HCT116 (cell line): ENCODE measurements at regions not wholly inside any gene's neighbourhood (a gene's known extent, or its start where the extent isn't known, plus 50 kb on each side); places are given as distances from the start of the nearest gene placed in this dataset.
"Not testable (repeated sequence)": the region's sequence is repeated elsewhere in the genome, so short reads cannot be mapped to it uniquely, and the experiment has no call there.

ENCODE experiments used
- ATAC-seq: fragments of 200-7000 bp; cut with Tn5 transposase; 2 replicates; pipeline ENCODE4 v1.9.1; 2020; ENCODE audit warnings: mild to moderate bottlenecking, moderate library complexity
- BruUV-seq: library from RNA; stranded (reverse); fragments of 400-500 nt; replicated peaks from 2 replicates; lab custom pipeline; 2021; lab: Mats Ljungman, UMichigan
- CTCF ChIA-PET: fragments of 300-600 bp; sonication (Branson Sonifier 250); formaldehyde crosslinking; loops from one replicate; lab custom pipeline; 2021; ENCODE audit warnings: antibody characterized with exemption; lab: Charles Lee
- POLR2A ChIA-PET: fragments of 300-600, 350-600 bp; sonication (Branson Sonifier 250); formaldehyde crosslinking; loops from one replicate; lab custom pipeline; 2021; ENCODE audit warnings: antibody characterized with exemption; lab: Charles Lee
- RAD21 ChIA-PET, 2 experiments: fragments of 300-600 bp; sonication (Branson Sonifier 250); formaldehyde crosslinking; loops; one replicate each; lab custom pipeline; 2023; ENCODE audit warnings: low total read pairs in 2 of 2; ENCODE audit not compliant: uncharacterized antibody in 2 of 2, unreplicated experiment in 2 of 2, low non-redundant PET in 1 of 2; lab: Charles Lee
- DNase-seq: peaks from one replicate; pipeline ENCODE4 v3.0.0-alpha.2; 2010; ENCODE audit warnings: low read depth, low spot score
- H2AFZ ChIP-seq: fragments of 200-600 bp; shearing (Covaris generic), sonication (generic); 2 replicates; pipeline ENCODE4 v1.6.1; 2017; ENCODE audit warnings: low read depth, mixed run types, mixed read lengths, antibody characterized with exemption, low read length; ENCODE audit not compliant: poor library complexity, severe bottlenecking
- H3K27ac ChIP-seq: 2 replicates; pipeline ENCODE4 v1.5.1; 2012; ENCODE audit warnings: low read depth, low read length
- H3K27me3 ChIP-seq: fragments of 200-600 bp; sonication (generic); 2 replicates; pipeline ENCODE4 v1.6.1; 2016; ENCODE audit warnings: mixed run types, low read length, mixed read lengths; ENCODE audit not compliant: insufficient read depth
- H3K36me3 ChIP-seq, 2 experiments: fragments of 200-500 bp in 1 of 2; fragments of 200-600 bp in 1 of 2; sonication (Bioruptor generic) in 1 of 2; sonication (generic) in 1 of 2; 2 replicates each; pipeline versions ENCODE4 v1.5.1 to v1.6.1; 2014 to 2016; ENCODE audit warnings: low read length in 2 of 2, inconsistent platforms in 1 of 2, mixed read lengths in 1 of 2, mixed run types in 1 of 2; ENCODE audit not compliant: insufficient read depth in 2 of 2, control insufficient read depth in 1 of 2
- H3K4me1 ChIP-seq, 2 experiments: fragments of 200-600 bp in 1 of 2; sonication (generic) in 1 of 2; 2 replicates each; pipeline versions ENCODE4 v1.5.1 to v1.6.1; 2012 to 2017; ENCODE audit warnings: low read length in 2 of 2, inconsistent platforms in 1 of 2, mild to moderate bottlenecking in 1 of 2, mixed read lengths in 1 of 2, mixed run types in 1 of 2, moderate library complexity in 1 of 2; ENCODE audit not compliant: insufficient read depth in 2 of 2, control insufficient read depth in 1 of 2
- H3K4me2 ChIP-seq: fragments of 200-600 bp; sonication (generic); 2 replicates; pipeline ENCODE4 v1.6.1; 2017; ENCODE audit warnings: mixed run types, low read length, mixed read lengths
- H3K4me3 ChIP-seq, 2 experiments: fragments of 200-600 bp in 1 of 2; sonication (generic) in 1 of 2; replicated peaks in 1 of 2; 2 replicates each; pipeline ENCODE4 v1.5.1; 2011 to 2016; ENCODE audit warnings: low read length in 2 of 2, control low read depth in 1 of 2, low read depth in 1 of 2, mild to moderate bottlenecking in 1 of 2, mixed read lengths in 1 of 2, mixed run types in 1 of 2
- H3K79me2 ChIP-seq: fragments of 200-600 bp; sonication (generic); 2 replicates; pipeline ENCODE4 v1.6.1; 2017; ENCODE audit warnings: mild to moderate bottlenecking, mixed run types, low read length, moderate library complexity, mixed read lengths; ENCODE audit not compliant: insufficient read depth
- H3K9ac ChIP-seq: fragments of 200-600 bp; sonication (generic); 2 replicates; pipeline ENCODE4 v1.6.1; 2016; ENCODE audit warnings: low read length, mixed read lengths
- H3K9me2 ChIP-seq: fragments of 200-600 bp; sonication (generic), shearing (Covaris generic); 2 replicates; pipeline ENCODE4 v1.6.1; 2017; ENCODE audit warnings: mixed run types, mild to moderate bottlenecking, moderate library complexity; ENCODE audit not compliant: insufficient read depth
- H3K9me3 ChIP-seq, 2 experiments: fragments of 200-500 bp in 1 of 2; fragments of 200-600 bp in 1 of 2; sonication (Bioruptor generic) in 1 of 2; sonication (generic) in 1 of 2; 2 replicates each; pipeline ENCODE4 v1.6.1; 2014 to 2017; ENCODE audit warnings: low read length in 2 of 2, mixed read lengths in 2 of 2, inconsistent platforms in 1 of 2, low read depth in 1 of 2, mild to moderate bottlenecking in 1 of 2, mixed run types in 1 of 2, moderate library complexity in 1 of 2; ENCODE audit not compliant: control insufficient read depth in 1 of 2, insufficient read depth in 1 of 2
- H4K20me1 ChIP-seq: fragments of 200-600 bp; sonication (generic), shearing (Covaris generic); 2 replicates; pipeline ENCODE4 v1.6.1; 2017; ENCODE audit warnings: mixed run types, mild to moderate bottlenecking, moderate library complexity; ENCODE audit not compliant: insufficient read depth
- CEBPB ChIP-seq: IDR thresholded peaks from 2 replicates; pipeline ENCODE4 v1.6.1; 2012; ENCODE audit warnings: low read depth
- CTCF ChIP-seq, 3 experiments: fragments of 200-600 bp in 1 of 3; sonication (generic) in 1 of 3; IDR thresholded peaks in 2 of 3; conservative IDR thresholded peaks in 1 of 3; 2 replicates each; pipeline ENCODE4 v1.5.1; 2012 to 2017; ENCODE audit warnings: low read depth in 2 of 3, low read length in 2 of 3, antibody characterized with exemption in 1 of 3, borderline replicate concordance in 1 of 3, control low read depth in 1 of 3, mild to moderate bottlenecking in 1 of 3, mixed read lengths in 1 of 3, mixed run types in 1 of 3, moderate library complexity in 1 of 3; ENCODE audit not compliant: insufficient read depth in 1 of 3
- EGR1 ChIP-seq: IDR thresholded peaks from 2 replicates; pipeline ENCODE4 v1.6.1; 2012; ENCODE audit warnings: low read depth
- ELF1 ChIP-seq: IDR thresholded peaks from 2 replicates; pipeline ENCODE4 v1.6.1; 2012; ENCODE audit warnings: low read depth, borderline replicate concordance
- FOSL1 ChIP-seq: IDR thresholded peaks from 2 replicates; pipeline ENCODE4 v1.6.1; 2012; ENCODE audit warnings: low read depth
- JUND ChIP-seq: IDR thresholded peaks from 2 replicates; pipeline ENCODE4 v1.6.1; 2012
- POLR2AphosphoS5 ChIP-seq: IDR thresholded peaks from 2 replicates; pipeline ENCODE4 v1.6.1; 2011; ENCODE audit warnings: mild to moderate bottlenecking, low read depth, low read length, moderate library complexity
- RAD21 ChIP-seq: IDR thresholded peaks from 2 replicates; pipeline ENCODE4 v1.6.1; 2012; ENCODE audit warnings: low read depth, mild to moderate bottlenecking
- REST ChIP-seq: IDR thresholded peaks from 2 replicates; pipeline ENCODE4 v1.6.1; 2012; ENCODE audit warnings: low read depth
- YY1 ChIP-seq: IDR thresholded peaks from 2 replicates; pipeline ENCODE4 v1.6.1; 2011; ENCODE audit warnings: low read length, low read depth, moderate library complexity, mild to moderate bottlenecking; ENCODE audit not compliant: insufficient replicate concordance; ENCODE audit errors: extremely low read depth
- intact Hi-C: fragments of 100-400 bp; cut with micrococcal nuclease; formaldehyde crosslinking; loops from 2 replicates; pipeline ENCODE4 v1.10.0; 2022

- Histone ChIP-seq H3K4me1 (no peaks in the 10 kb centered on the region), H3K27ac (no peak overlapping the region), H2AFZ (no peak overlapping the region), H3K79me2 (no peaks in the 10 kb centered on the region), H3K4me3 (peak overlapping the region; percentile 37 to 39; a peak in 3 of 4 replicates), H3K27me3 (no peaks in the 10 kb centered on the region), H4K20me1 (no peaks in the 10 kb centered on the region), H3K36me3 (no peaks in the 10 kb centered on the region), H3K4me2 (no peak overlapping the region), H3K9me3 (no peaks in the 10 kb centered on the region; a peak in 2 of 4 replicates), H3K9ac (0 out of 2 replicates have a peak overlapping the region, but pooled peaks have one; percentile 27), H3K9me2 (no peaks in the 10 kb centered on the region)
- TF ChIP-seq EGR1 (no peak), RAD21 (no peak), REST (no peak), YY1 (no peak), CTCF (IDR thresholded peaks at IDR 0.05 in 2 of 3, conservative IDR thresholded peaks at IDR 0.05 in 1 of 3; ENCODE audit: borderline replicate concordance in 1 of 3, insufficient read depth in 1 of 3, low read depth in 2 of 3, low read length in 2 of 3) (no peak), ELF1 (no peak), JUND (no peak), POLR2AphosphoS5 (no peak), FOSL1 (no peak), CEBPB (no peak)
- intact Hi-C loops, result no loop called here
- ChIA-PET RAD21 (no interaction called here), POLR2A (no interaction called here), CTCF (no interaction called here)
- DNase-seq, result no peak
- no peak for ATAC-seq
- BruUV-seq, result no TSS peak
Measured at GRCh38 chr11:50298182-50298988, 265.7 kb downstream of the OR4C45 start.

GRCh38 chr11:50330723-50331122, 298.0 kb downstream of the OR4C45 start:
- H4K20me1 ChIP-seq, H3K4me3 ChIP-seq, H3K27me3 ChIP-seq, CTCF ChIA-PET, ATAC-seq, H3K79me2 ChIP-seq, H3K4me1 ChIP-seq, H3K9ac ChIP-seq, H3K4me2 ChIP-seq, intact Hi-C loops, H3K9me3 ChIP-seq, DNase-seq, RAD21 ChIA-PET, H3K9me2 ChIP-seq, POLR2A ChIA-PET, H3K36me3 ChIP-seq, H3K27ac ChIP-seq, H2AFZ ChIP-seq, BruUV-seq: not testable (repeated sequence)
